Kidney epithelial cell (primary cell): ENCODE measurements at regions not wholly inside any gene's neighbourhood (a gene's known extent, or its start where the extent isn't known, plus 50 kb on each side); places are given as distances from the start of the nearest gene placed in this dataset.
"Not testable (repeated sequence)": the region's sequence is repeated elsewhere in the genome, so short reads cannot be mapped to it uniquely, and the experiment has no call there.

ENCODE experiments used
- DNase-seq: peaks from one replicate; pipeline ENCODE4 v3.0.0-alpha.2; 2010; ENCODE audit warnings: low read depth
- H3K27me3 ChIP-seq: 2 replicates; pipeline ENCODE4 v1.6.0; 2011; ENCODE audit warnings: low read length; ENCODE audit not compliant: control insufficient read depth, insufficient read depth
- H3K36me3 ChIP-seq: 2 replicates; pipeline ENCODE4 v1.5.1; 2011; ENCODE audit warnings: low read length; ENCODE audit not compliant: control insufficient read depth, insufficient read depth
- H3K4me3 ChIP-seq: 2 replicates; pipeline ENCODE4 v1.5.1; 2011; ENCODE audit warnings: low read depth, mild to moderate bottlenecking, control low read depth, low read length
- TF ChIP-seq, protein P1 (sequence below): IDR thresholded peaks from 2 replicates; pipeline ENCODE4 v1.5.1; 2011; ENCODE audit warnings: mild to moderate bottlenecking, moderate library complexity, low read length, control low read depth, inconsistent platforms; ENCODE audit not compliant: insufficient read depth, poor library complexity, severe bottlenecking

GRCh38 chr6:92399911-92400310 lies 1019.4 kb downstream of the EPHA7 start:
- no peaks in the 10 kb centered on the region for H3K27me3 ChIP-seq
- H3K36me3 ChIP-seq, result no peaks in the 10 kb centered on the region
- no peak overlapping the region for H3K4me3 ChIP-seq
- DNase-seq, result no peak
- TF ChIP-seq, protein P1, sequence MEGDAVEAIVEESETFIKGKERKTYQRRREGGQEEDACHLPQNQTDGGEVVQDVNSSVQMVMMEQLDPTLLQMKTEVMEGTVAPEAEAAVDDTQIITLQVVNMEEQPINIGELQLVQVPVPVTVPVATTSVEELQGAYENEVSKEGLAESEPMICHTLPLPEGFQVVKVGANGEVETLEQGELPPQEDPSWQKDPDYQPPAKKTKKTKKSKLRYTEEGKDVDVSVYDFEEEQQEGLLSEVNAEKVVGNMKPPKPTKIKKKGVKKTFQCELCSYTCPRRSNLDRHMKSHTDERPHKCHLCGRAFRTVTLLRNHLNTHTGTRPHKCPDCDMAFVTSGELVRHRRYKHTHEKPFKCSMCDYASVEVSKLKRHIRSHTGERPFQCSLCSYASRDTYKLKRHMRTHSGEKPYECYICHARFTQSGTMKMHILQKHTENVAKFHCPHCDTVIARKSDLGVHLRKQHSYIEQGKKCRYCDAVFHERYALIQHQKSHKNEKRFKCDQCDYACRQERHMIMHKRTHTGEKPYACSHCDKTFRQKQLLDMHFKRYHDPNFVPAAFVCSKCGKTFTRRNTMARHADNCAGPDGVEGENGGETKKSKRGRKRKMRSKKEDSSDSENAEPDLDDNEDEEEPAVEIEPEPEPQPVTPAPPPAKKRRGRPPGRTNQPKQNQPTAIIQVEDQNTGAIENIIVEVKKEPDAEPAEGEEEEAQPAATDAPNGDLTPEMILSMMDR, result no peak

DNA sequence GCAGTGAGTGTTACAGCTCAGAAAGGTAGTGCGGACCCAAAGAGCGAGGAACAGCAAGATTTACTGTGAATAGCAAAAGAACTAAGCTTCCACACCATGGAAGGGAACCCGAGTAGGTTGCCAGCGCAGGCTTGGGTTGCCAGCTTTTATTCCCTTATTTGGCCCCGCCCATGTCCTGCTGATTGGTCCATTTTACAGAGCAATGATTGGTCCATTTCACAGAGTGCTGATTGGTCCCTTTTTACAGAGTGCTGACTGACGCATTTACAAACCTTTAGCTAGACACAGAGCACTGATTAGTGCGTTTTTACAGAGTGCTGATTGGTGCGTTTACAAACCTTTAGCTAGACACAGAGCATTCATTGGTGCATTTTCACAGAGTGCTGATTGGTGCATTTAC lies 1030.7 kb downstream of the EPHA7 start:
- not testable (repeated sequence) for DNase-seq, H3K27me3 ChIP-seq, H3K4me3 ChIP-seq, H3K36me3 ChIP-seq

DNA sequence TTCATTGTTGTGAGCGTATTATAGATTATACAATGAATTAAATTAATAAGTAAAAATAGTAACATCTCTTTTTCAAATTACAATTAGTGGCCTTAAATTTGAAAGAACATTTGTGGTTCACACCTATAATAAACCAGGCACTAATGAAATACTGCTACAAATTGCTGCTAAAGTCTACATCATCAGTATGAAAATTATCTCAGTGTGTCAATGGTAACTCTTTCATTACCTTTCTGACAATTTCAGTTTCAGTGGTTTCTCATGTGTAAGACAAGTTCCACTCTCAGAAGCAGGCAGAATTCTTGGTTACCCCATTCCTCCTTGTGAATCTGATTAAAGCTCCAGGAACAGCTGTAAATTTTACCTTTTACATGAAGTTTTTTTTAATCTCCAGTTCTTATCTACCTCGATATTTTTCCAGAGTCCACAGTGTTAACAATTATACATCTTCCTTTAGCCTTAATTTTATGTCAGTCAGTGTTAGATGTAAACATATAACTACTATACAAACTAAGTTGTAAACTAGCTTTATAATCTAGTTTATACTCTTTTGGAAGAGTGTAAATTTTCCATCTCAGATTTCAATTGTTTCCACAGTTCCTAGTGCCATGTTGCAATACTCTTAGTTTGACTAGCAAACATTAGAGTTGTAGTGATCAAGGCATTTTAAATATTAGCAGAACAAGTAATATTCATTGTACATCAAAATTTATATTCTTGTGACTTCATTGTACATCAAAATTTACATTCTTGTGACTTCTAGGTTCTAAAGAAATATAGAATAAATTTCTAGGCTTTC lies 1038.4 kb downstream of the EPHA7 start:
- DNase-seq, result no peak
- Histone ChIP-seq H3K27me3 (no peaks in the 10 kb centered on the region), H3K36me3 (no peaks in the 10 kb centered on the region), H3K4me3 (no peak overlapping the region)
- TF ChIP-seq, protein P1, result no peak

- no peak for DNase-seq
- H3K36me3 ChIP-seq, result no peaks in the 10 kb centered on the region
- TF ChIP-seq, protein P1, result no peak
- no peak overlapping the region for H3K4me3 ChIP-seq
- no peaks in the 10 kb centered on the region for H3K27me3 ChIP-seq
These were observed 1042.2 kb downstream of the EPHA7 start for GRCh38 chr6:92377137-92377536.

GRCh38 chr6:92376691-92377090 lies 1042.7 kb downstream of the EPHA7 start:
- H3K4me3 ChIP-seq, result no peak overlapping the region
- DNase-seq, result no peak
- no peaks in the 10 kb centered on the region for H3K36me3 ChIP-seq
- TF ChIP-seq, protein P1, result no peak
- no peaks in the 10 kb centered on the region for H3K27me3 ChIP-seq

DNA sequence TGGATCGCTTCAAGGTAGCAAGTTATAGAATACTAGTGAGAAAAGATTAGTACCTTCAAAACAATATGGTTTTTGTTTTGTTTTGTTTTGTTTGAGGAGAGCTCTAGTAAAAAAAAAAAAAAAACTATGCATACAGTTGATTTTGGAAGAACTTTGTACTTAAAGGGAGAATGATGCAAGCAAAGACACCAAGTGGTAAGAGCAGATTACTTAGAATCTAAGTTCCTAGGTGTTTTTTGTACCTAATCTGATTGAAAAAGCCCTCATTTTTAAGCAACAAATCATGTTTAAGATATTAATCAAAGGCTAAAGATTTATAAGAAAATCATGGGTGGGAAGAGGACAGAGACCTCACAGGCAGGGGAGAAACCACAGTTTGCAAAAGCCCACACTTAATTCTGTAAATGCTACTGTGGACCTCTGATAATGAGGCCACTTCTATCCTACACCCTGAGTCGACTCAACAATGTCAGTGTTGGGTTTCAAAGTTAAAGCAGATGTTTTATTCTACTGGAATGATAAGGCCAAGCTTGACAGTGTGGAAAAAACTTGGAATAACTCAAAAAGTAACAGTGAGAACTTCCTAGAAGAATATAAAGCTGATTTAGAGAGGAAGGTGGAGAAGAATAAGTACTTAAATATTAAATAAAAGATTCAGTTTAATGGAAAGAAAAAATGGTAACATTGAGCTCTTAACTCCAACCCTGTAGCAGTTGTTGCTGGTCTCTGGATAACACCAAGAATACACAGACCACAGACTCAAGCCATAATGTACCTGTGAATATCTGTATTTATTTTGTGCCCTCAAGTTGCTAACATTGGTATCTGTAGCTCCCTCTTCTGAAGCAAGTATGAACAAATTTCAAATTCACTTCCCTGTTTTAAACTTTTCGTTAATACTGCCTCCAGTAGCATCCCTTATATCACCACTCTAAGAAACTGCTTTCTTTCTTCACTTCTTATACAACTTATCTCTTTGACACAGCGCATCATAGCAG lies 1047.8 kb downstream of the EPHA7 start:
- no peaks in the 10 kb centered on the region for H3K36me3 ChIP-seq
- DNase-seq, result no peak
- TF ChIP-seq, protein P1, result no peak
- H3K27me3 ChIP-seq, result no peaks in the 10 kb centered on the region
- no peak overlapping the region for H3K4me3 ChIP-seq
